Skeletal muscle cell (primary cell): ENCODE measurements at regions not wholly inside any gene's neighbourhood (a gene's known extent, or its start where the extent isn't known, plus 50 kb on each side); places are given as distances from the start of the nearest gene placed in this dataset.

Source experiments
- DNase-seq: peaks from one replicate; pipeline ENCODE4 v3.0.0-alpha.2; 2010; ENCODE audit warnings: low read depth
- H3K4me3 ChIP-seq: 2 replicates; pipeline ENCODE4 v1.5.1; 2011; ENCODE audit warnings: low read depth, mild to moderate bottlenecking, control low read depth, low read length, moderate library complexity

DNA sequence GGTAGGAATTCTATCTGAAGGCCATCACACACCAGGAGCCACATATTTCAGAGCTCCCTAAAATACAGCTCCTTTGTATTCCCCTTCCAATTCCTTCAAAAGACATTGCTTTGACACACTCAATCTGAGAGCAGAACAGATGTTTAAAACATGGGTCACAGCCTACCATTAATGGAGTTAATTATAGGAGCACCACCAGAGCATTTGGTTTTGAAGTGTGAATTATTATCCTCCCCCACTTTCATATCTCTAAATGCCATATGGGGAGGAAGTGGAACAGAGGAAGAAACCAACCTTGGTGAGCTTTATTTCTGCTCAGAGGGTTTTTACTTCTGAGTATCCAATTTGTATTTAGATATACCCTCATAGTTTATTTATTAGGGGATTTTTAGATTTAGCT is 50.7 kb upstream of the TNFRSF21 start:
- no peak overlapping the region for H3K4me3 ChIP-seq
- no peak for DNase-seq

GRCh38 chr6:47362857-47363461 is 53.3 kb upstream of the TNFRSF21 start:
- DNase-seq: no peak
- no peak overlapping the region for H3K4me3 ChIP-seq

DNA sequence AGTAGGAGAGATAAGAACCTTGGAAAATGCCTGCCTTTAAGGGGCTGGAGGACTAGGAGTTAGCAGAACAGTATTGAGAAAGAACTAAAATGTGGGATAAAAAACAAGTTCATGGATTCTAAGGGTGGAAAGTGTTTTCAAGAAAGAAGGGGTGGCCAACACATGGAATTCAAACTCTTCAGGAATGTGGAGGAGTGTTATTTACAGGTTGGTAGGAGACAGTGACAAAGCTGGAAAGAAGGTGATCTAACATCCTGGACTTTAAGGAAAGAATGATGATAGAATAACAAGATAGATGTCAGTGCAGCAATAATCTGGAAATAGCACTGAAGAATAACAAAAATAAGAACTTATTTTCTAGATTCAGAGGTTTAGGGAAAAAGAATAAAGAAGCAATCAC is 54.0 kb upstream of the TNFRSF21 start:
- no peak for DNase-seq
- H3K4me3 ChIP-seq: no peak overlapping the region

GRCh38 chr6:47366335-47366890 is 56.7 kb upstream of the TNFRSF21 start:
- H3K4me3 ChIP-seq: no peak overlapping the region
- no peak for DNase-seq

- H3K4me3 ChIP-seq: no peak overlapping the region
- no peak for DNase-seq
Observed at GRCh38 chr6:47371139-47371869, 61.6 kb upstream of the TNFRSF21 start.

GRCh38 chr6:47371870-47372255 is 62.2 kb upstream of the TNFRSF21 start:
- no peak for DNase-seq

DNA sequence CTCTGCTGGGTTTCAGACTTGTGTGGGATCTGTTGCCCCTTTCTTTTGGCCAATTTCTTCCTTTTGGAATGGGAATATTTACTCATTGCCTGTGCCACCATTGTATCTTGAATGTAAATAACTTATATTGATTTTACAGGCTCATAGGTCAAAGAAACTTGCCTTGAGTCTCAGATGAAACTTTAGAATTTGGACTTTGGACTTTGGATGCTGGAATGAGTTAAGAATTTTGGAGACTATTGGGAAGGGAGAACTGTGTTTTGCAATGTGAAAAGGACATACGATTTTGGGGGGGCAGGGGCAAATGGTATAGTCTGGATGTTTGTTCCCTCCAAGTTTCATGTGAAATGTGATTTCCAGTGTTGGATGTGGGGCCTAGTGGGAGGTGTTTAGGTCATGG is 62.6 kb upstream of the TNFRSF21 start:
- DNase-seq: no peak

More at GRCh38 chr6:47371870-47372255, 62.2 kb upstream of the TNFRSF21 start:
- no peak overlapping the region for H3K4me3 ChIP-seq

GRCh38 chr6:47375426-47375825 is 65.7 kb upstream of the TNFRSF21 start:
- DNase-seq: no peak
- H3K4me3 ChIP-seq: no peak overlapping the region

More for the DNA sequence above, 62.6 kb upstream of the TNFRSF21 start:
- H3K4me3 ChIP-seq: no peak overlapping the region

DNA sequence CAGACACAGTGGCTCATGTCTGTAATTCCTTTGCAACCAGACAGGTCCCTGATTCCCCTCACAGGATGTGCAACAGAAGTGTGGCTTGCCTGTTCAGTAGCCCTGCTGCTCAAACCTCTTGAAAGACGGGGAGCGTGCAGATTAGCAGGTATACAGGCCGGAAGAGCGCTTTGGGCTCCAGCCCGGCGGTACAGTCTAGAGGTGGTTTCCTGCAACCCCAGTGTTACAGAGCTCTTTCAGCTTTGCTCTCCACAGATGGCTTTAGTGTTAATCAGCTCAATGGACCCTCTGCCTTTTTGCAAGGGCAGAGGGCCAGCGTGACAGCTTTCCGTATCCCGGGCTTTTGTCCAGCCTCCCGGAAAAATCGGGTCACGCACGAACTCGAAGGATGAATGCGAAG is 67.2 kb upstream of the TNFRSF21 start:
- DNase-seq: no peak
- no peak overlapping the region for H3K4me3 ChIP-seq

DNA sequence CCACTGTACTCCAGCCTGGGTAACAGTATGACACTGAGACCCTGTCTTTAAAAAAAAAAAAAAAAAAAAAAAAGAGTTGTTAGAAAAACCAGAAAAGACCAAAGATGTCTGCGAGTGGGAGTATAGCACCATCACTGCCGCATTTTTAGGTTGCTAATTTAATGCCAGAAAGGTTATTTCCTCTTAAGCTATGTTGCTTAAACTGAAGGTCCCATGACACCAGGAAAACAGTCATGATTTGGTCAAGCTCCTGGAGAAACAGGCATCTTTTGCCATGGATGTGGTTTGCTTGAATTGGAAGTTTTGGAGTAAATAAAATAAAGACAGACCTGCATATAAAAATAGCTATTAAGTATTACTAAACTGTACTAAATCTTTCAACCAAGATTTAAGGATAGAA is 68.3 kb upstream of the TNFRSF21 start:
- H3K4me3 ChIP-seq: no peak overlapping the region
- DNase-seq: no peak

- peak; percentile 27 for DNase-seq
- H3K4me3 ChIP-seq: no peak overlapping the region
Observed at GRCh38 chr6:47379328-47379727, 69.6 kb upstream of the TNFRSF21 start.

- no peak for DNase-seq
- H3K4me3 ChIP-seq: no peak overlapping the region
Observed at GRCh38 chr6:47380251-47380650, 70.5 kb upstream of the TNFRSF21 start.

GRCh38 chr6:47381036-47381435 is 71.3 kb upstream of the TNFRSF21 start:
- no peak for DNase-seq
- no peak overlapping the region for H3K4me3 ChIP-seq

GRCh38 chr6:47383360-47383759 is 73.7 kb upstream of the TNFRSF21 start:
- no peak overlapping the region for H3K4me3 ChIP-seq
- no peak for DNase-seq

- no peak overlapping the region for H3K4me3 ChIP-seq
Observed at GRCh38 chr6:47391675-47392074, 82.0 kb upstream of the TNFRSF21 start.

GRCh38 chr6:47392251-47392650 is 82.5 kb upstream of the TNFRSF21 start:
- DNase-seq: no peak
- no peak overlapping the region for H3K4me3 ChIP-seq

More at GRCh38 chr6:47391675-47392074, 82.0 kb upstream of the TNFRSF21 start:
- DNase-seq: no peak

GRCh38 chr6:47396401-47397069 is 81.1 kb upstream of the CD2AP start:
- DNase-seq: no peak
- H3K4me3 ChIP-seq: no peak overlapping the region

GRCh38 chr6:47400581-47400980 is 77.0 kb upstream of the CD2AP start:
- no peak for DNase-seq
- H3K4me3 ChIP-seq: no peak overlapping the region

- no peak overlapping the region for H3K4me3 ChIP-seq
- no peak for DNase-seq
Observed at GRCh38 chr6:47402081-47402480, 75.5 kb upstream of the CD2AP start.

GRCh38 chr6:47403056-47403455 is 74.5 kb upstream of the CD2AP start:
- DNase-seq: no peak
- no peak overlapping the region for H3K4me3 ChIP-seq
